ENCODE measurements at regions not wholly inside any gene's neighbourhood (a gene's known extent, or its start where the extent isn't known, plus 50 kb on each side); places are given as distances from the start of the nearest gene placed in this dataset.

GRCh38 chr20:52402950-52403349 is 211.4 kb upstream of the ZFP64 start:
- TF ChIP-seq, protein P1, sequence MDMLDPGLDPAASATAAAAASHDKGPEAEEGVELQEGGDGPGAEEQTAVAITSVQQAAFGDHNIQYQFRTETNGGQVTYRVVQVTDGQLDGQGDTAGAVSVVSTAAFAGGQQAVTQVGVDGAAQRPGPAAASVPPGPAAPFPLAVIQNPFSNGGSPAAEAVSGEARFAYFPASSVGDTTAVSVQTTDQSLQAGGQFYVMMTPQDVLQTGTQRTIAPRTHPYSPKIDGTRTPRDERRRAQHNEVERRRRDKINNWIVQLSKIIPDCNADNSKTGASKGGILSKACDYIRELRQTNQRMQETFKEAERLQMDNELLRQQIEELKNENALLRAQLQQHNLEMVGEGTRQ (CRISPR knock-in tag; IDR thresholded peaks at IDR 0.05): no peak
- TF ChIP-seq ATF3 (CRISPR knock-in tag; conservative IDR thresholded peaks at IDR 0.05): no peak
- TF ChIP-seq, protein P2, sequence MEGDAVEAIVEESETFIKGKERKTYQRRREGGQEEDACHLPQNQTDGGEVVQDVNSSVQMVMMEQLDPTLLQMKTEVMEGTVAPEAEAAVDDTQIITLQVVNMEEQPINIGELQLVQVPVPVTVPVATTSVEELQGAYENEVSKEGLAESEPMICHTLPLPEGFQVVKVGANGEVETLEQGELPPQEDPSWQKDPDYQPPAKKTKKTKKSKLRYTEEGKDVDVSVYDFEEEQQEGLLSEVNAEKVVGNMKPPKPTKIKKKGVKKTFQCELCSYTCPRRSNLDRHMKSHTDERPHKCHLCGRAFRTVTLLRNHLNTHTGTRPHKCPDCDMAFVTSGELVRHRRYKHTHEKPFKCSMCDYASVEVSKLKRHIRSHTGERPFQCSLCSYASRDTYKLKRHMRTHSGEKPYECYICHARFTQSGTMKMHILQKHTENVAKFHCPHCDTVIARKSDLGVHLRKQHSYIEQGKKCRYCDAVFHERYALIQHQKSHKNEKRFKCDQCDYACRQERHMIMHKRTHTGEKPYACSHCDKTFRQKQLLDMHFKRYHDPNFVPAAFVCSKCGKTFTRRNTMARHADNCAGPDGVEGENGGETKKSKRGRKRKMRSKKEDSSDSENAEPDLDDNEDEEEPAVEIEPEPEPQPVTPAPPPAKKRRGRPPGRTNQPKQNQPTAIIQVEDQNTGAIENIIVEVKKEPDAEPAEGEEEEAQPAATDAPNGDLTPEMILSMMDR (IDR thresholded peaks at IDR 0.05): no peak
- no peak for TF ChIP-seq SMAD4 (CRISPR knock-in tag; IDR thresholded peaks at IDR 0.05)
- TF ChIP-seq E2F4 (CRISPR knock-in tag; IDR thresholded peaks at IDR 0.05; ENCODE audit: borderline replicate concordance, low read depth): no peak
- no peak for TF ChIP-seq USF1 (CRISPR knock-in tag; IDR thresholded peaks at IDR 0.05)
- no peak for TF ChIP-seq SP1 (CRISPR knock-in tag; conservative IDR thresholded peaks at IDR 0.05)
- TF ChIP-seq, protein P3, sequence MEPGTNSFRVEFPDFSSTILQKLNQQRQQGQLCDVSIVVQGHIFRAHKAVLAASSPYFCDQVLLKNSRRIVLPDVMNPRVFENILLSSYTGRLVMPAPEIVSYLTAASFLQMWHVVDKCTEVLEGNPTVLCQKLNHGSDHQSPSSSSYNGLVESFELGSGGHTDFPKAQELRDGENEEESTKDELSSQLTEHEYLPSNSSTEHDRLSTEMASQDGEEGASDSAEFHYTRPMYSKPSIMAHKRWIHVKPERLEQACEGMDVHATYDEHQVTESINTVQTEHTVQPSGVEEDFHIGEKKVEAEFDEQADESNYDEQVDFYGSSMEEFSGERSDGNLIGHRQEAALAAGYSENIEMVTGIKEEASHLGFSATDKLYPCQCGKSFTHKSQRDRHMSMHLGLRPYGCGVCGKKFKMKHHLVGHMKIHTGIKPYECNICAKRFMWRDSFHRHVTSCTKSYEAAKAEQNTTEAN (CRISPR knock-in tag; IDR thresholded peaks at IDR 0.05): no peak
- no peak for TF ChIP-seq RELA (CRISPR knock-in tag; IDR thresholded peaks at IDR 0.05; ENCODE audit: borderline replicate concordance)
- TF ChIP-seq ZNF232 (CRISPR knock-in tag; IDR thresholded peaks at IDR 0.05): no peak
- no peak for TF ChIP-seq ZNF138 (CRISPR knock-in tag; conservative IDR thresholded peaks at IDR 0.05)

All from WTC11 (cell line).